Mucosa of descending colon (tissue), 3 donors: ENCODE measurements at regions not wholly inside any gene's neighbourhood (a gene's known extent, or its start where the extent isn't known, plus 50 kb on each side); places are given as distances from the start of the nearest gene placed in this dataset.
A peak's percentile ranks its signal among the peaks of the same experiment; 100 is the strongest.

Experiments used
- ATAC-seq: fragments of 200-7000 bp; cut with Tn5 transposase; one replicate; pipeline ENCODE4 v1.9.1; 2020; ENCODE audit warnings: mild to moderate bottlenecking, moderate library complexity
- DNase-seq, 3 donors: peaks; one replicate each; pipeline ENCODE4 v3.0.0-alpha.2; 2020
- H3K36me3 ChIP-seq: fragments of 200-600 bp; one replicate; pipeline ENCODE4 v1.8.0; 2021; ENCODE audit warnings: low read depth, mild to moderate bottlenecking
- H3K4me1 ChIP-seq: fragments of 200-600 bp; one replicate; pipeline ENCODE4 v1.8.0; 2021; ENCODE audit warnings: low read depth, mild to moderate bottlenecking
- H3K4me3 ChIP-seq: fragments of 200-600 bp; one replicate; pipeline ENCODE4 v1.8.0; 2021; ENCODE audit warnings: mild to moderate bottlenecking
- H3K9me3 ChIP-seq: fragments of 200-600 bp; one replicate; pipeline ENCODE4 v1.8.0; 2021; ENCODE audit warnings: mild to moderate bottlenecking
- CTCF ChIP-seq: fragments of 200-600 bp; IDR thresholded peaks from one replicate; pipeline ENCODE4 v1.8.0; 2022; ENCODE audit warnings: antibody characterized with exemption, mild to moderate bottlenecking
- intact Hi-C, 2 donors: fragments of 100-400 bp; cut with DNase I in 1 of 2; cut with micrococcal nuclease in 1 of 2; formaldehyde crosslinking; loops; one replicate each; pipeline versions ENCODE4 v1.11.0 to v1.11.1; 2022; cut with DNase I, micrococcal nuclease
- donor health status: DM: no; HTN: no; CAD: no; lungs with moderate emphysema.
- donor health status: DM: no; HTN: no; CAD: no.
- donor health status: DM: no; HTN: yes; CAD: no.

GRCh38 chr1:178628637-178629251 is 96.3 kb upstream of the RALGPS2 start:
- ATAC-seq: no peak
- Histone ChIP-seq H3K4me1 (no peaks in the 10 kb centered on the region), H3K9me3 (no peaks in the 10 kb centered on the region), H3K4me3 (no peak overlapping the region), H3K36me3 (no peaks in the 10 kb centered on the region)
- intact Hi-C loops: no loop called here
- no peak for TF ChIP-seq CTCF
- DNase-seq: no peak

GRCh38 chr1:178629252-178630154 is 95.5 kb upstream of the RALGPS2 start:
- ATAC-seq (peak; percentile 44), DNase-seq (no peak)
- H3K4me1 ChIP-seq: no peaks in the 10 kb centered on the region
- no peak overlapping the region for H3K4me3 ChIP-seq
- no peaks in the 10 kb centered on the region for H3K9me3 ChIP-seq
- no peaks in the 10 kb centered on the region for H3K36me3 ChIP-seq
- intact Hi-C loops: no loop called here
- TF ChIP-seq CTCF: no peak

- Histone ChIP-seq H3K4me3 (no peak overlapping the region), H3K9me3 (no peaks in the 10 kb centered on the region), H3K4me1 (no peaks in the 10 kb centered on the region), H3K36me3 (no peaks in the 10 kb centered on the region)
- ATAC-seq: no peak
- DNase-seq: no peak
- TF ChIP-seq CTCF: no peak
- intact Hi-C loops: no loop called here
Observed at GRCh38 chr1:178630417-178630816, 94.6 kb upstream of the RALGPS2 start.

- DNase-seq: no peak
- TF ChIP-seq CTCF: no peak
- intact Hi-C loops: no loop called here
- no peak overlapping the region for H3K4me3 ChIP-seq
- no peak for ATAC-seq
- no peaks in the 10 kb centered on the region for H3K9me3 ChIP-seq
- no peaks in the 10 kb centered on the region for H3K4me1 ChIP-seq
- no peaks in the 10 kb centered on the region for H3K36me3 ChIP-seq
Observed at GRCh38 chr1:178632653-178633052, 92.4 kb upstream of the RALGPS2 start.

- Histone ChIP-seq H3K4me1 (no peaks in the 10 kb centered on the region), H3K36me3 (no peaks in the 10 kb centered on the region), H3K4me3 (no peak overlapping the region), H3K9me3 (no peaks in the 10 kb centered on the region)
- no peak for TF ChIP-seq CTCF
- DNase-seq: no peak
- intact Hi-C loops: no loop called here
- no peak for ATAC-seq
Observed at GRCh38 chr1:178633056-178633455, 92.0 kb upstream of the RALGPS2 start.
